ENCODE measurements at regions not wholly inside any gene's neighbourhood (a gene's known extent, or its start where the extent isn't known, plus 50 kb on each side); places are given as distances from the start of the nearest gene placed in this dataset.

GRCh38 chr1:88204111-88204510 lies 480.0 kb upstream of the PKN2 start:
- H3K4me1 ChIP-seq (ENCODE audit: control insufficient read depth in 3 of 3, insufficient read depth in 3 of 3, low read length in 3 of 3) = no peaks in the 10 kb centered on the region
- no peak overlapping the region for H3K4me3 ChIP-seq (ENCODE audit: low read length in 3 of 3)
- no peaks in the 10 kb centered on the region for H3K27me3 ChIP-seq (ENCODE audit: control insufficient read depth in 3 of 3, insufficient read depth in 3 of 3, low read length in 3 of 3)
- H3K9me3 ChIP-seq (ENCODE audit: control insufficient read depth in 3 of 3, low read length in 3 of 3) = no peaks in the 10 kb centered on the region
- no peak overlapping the region for H3K9ac ChIP-seq (ENCODE audit: low read depth in 1 of 3, low read length in 3 of 3)
- H3K36me3 ChIP-seq (ENCODE audit: control insufficient read depth in 3 of 3, insufficient read depth in 3 of 3, low read length in 3 of 3) = no peaks in the 10 kb centered on the region
- no peak overlapping the region for H3K27ac ChIP-seq (ENCODE audit: low read depth, low read length)

GRCh38 chr1:88204612-88205167 lies 479.4 kb upstream of the PKN2 start:
- H3K27ac ChIP-seq (ENCODE audit: low read depth, low read length) = no peak overlapping the region
- H3K27me3 ChIP-seq (ENCODE audit: control insufficient read depth in 3 of 3, insufficient read depth in 3 of 3, low read length in 3 of 3) = no peaks in the 10 kb centered on the region
- H3K36me3 ChIP-seq (ENCODE audit: control insufficient read depth in 3 of 3, insufficient read depth in 3 of 3, low read length in 3 of 3) = no peaks in the 10 kb centered on the region
- H3K4me1 ChIP-seq (ENCODE audit: control insufficient read depth in 3 of 3, insufficient read depth in 3 of 3, low read length in 3 of 3) = no peaks in the 10 kb centered on the region
- H3K9ac ChIP-seq (ENCODE audit: low read depth in 1 of 3, low read length in 3 of 3) = no peak overlapping the region
- H3K9me3 ChIP-seq (ENCODE audit: control insufficient read depth in 3 of 3, low read length in 3 of 3) = no peaks in the 10 kb centered on the region
- no peak overlapping the region for H3K4me3 ChIP-seq (ENCODE audit: low read length in 3 of 3)

GRCh38 chr1:88208389-88208788 lies 475.7 kb upstream of the PKN2 start:
- Histone ChIP-seq H3K36me3 (ENCODE audit: control insufficient read depth in 3 of 3, insufficient read depth in 3 of 3, low read length in 3 of 3) (no peaks in the 10 kb centered on the region), H3K27ac (ENCODE audit: low read depth, low read length) (no peak overlapping the region), H3K27me3 (ENCODE audit: control insufficient read depth in 3 of 3, insufficient read depth in 3 of 3, low read length in 3 of 3) (no peaks in the 10 kb centered on the region), H3K9me3 (ENCODE audit: control insufficient read depth in 3 of 3, low read length in 3 of 3) (no peaks in the 10 kb centered on the region), H3K4me3 (ENCODE audit: low read length in 3 of 3) (no peak overlapping the region), H3K9ac (ENCODE audit: low read depth in 1 of 3, low read length in 3 of 3) (no peak overlapping the region), H3K4me1 (ENCODE audit: control insufficient read depth in 3 of 3, insufficient read depth in 3 of 3, low read length in 3 of 3) (no peaks in the 10 kb centered on the region)

- H3K36me3 ChIP-seq (ENCODE audit: control insufficient read depth in 3 of 3, insufficient read depth in 3 of 3, low read length in 3 of 3) = no peaks in the 10 kb centered on the region
- no peak overlapping the region for H3K4me3 ChIP-seq (ENCODE audit: low read length in 3 of 3)
- H3K27me3 ChIP-seq (ENCODE audit: control insufficient read depth in 3 of 3, insufficient read depth in 3 of 3, low read length in 3 of 3) = no peaks in the 10 kb centered on the region
- H3K9ac ChIP-seq (ENCODE audit: low read depth in 1 of 3, low read length in 3 of 3) = no peak overlapping the region
- no peaks in the 10 kb centered on the region for H3K4me1 ChIP-seq (ENCODE audit: control insufficient read depth in 3 of 3, insufficient read depth in 3 of 3, low read length in 3 of 3)
- H3K9me3 ChIP-seq (ENCODE audit: control insufficient read depth in 3 of 3, low read length in 3 of 3) = no peaks in the 10 kb centered on the region
- no peak overlapping the region for H3K27ac ChIP-seq (ENCODE audit: low read depth, low read length)
Observed at GRCh38 chr1:88210103-88210787, 473.8 kb upstream of the PKN2 start.

- H3K4me3 ChIP-seq (ENCODE audit: low read length in 3 of 3) = no peak overlapping the region
- no peaks in the 10 kb centered on the region for H3K36me3 ChIP-seq (ENCODE audit: control insufficient read depth in 3 of 3, insufficient read depth in 3 of 3, low read length in 3 of 3)
- H3K27me3 ChIP-seq (ENCODE audit: control insufficient read depth in 3 of 3, insufficient read depth in 3 of 3, low read length in 3 of 3) = no peaks in the 10 kb centered on the region
- no peaks in the 10 kb centered on the region for H3K9me3 ChIP-seq (ENCODE audit: control insufficient read depth in 3 of 3, low read length in 3 of 3)
- H3K27ac ChIP-seq (ENCODE audit: low read depth, low read length) = no peak overlapping the region
- H3K9ac ChIP-seq (ENCODE audit: low read depth in 1 of 3, low read length in 3 of 3) = no peak overlapping the region
- H3K4me1 ChIP-seq (ENCODE audit: control insufficient read depth in 3 of 3, insufficient read depth in 3 of 3, low read length in 3 of 3) = no peaks in the 10 kb centered on the region
Observed at GRCh38 chr1:88216441-88216840, 467.6 kb upstream of the PKN2 start.

GRCh38 chr1:88217386-88217785 lies 466.7 kb upstream of the PKN2 start:
- Histone ChIP-seq H3K27ac (ENCODE audit: low read depth, low read length) (no peak overlapping the region), H3K36me3 (ENCODE audit: control insufficient read depth in 3 of 3, insufficient read depth in 3 of 3, low read length in 3 of 3) (no peaks in the 10 kb centered on the region), H3K4me3 (ENCODE audit: low read length in 3 of 3) (no peak overlapping the region)

GRCh38 chr1:88219521-88219920 lies 464.6 kb upstream of the PKN2 start:
- H3K9ac ChIP-seq (ENCODE audit: low read depth in 1 of 3, low read length in 3 of 3) = no peak overlapping the region
- no peak overlapping the region for H3K27ac ChIP-seq (ENCODE audit: low read depth, low read length)
- H3K4me3 ChIP-seq (ENCODE audit: low read length in 3 of 3) = no peak overlapping the region
- H3K9me3 ChIP-seq (ENCODE audit: control insufficient read depth in 3 of 3, low read length in 3 of 3) = no peaks in the 10 kb centered on the region
- no peaks in the 10 kb centered on the region for H3K4me1 ChIP-seq (ENCODE audit: control insufficient read depth in 3 of 3, insufficient read depth in 3 of 3, low read length in 3 of 3)
- no peaks in the 10 kb centered on the region for H3K36me3 ChIP-seq (ENCODE audit: control insufficient read depth in 3 of 3, insufficient read depth in 3 of 3, low read length in 3 of 3)
- no peaks in the 10 kb centered on the region for H3K27me3 ChIP-seq (ENCODE audit: control insufficient read depth in 3 of 3, insufficient read depth in 3 of 3, low read length in 3 of 3)

More at GRCh38 chr1:88217386-88217785, 466.7 kb upstream of the PKN2 start:
- Histone ChIP-seq H3K4me1 (ENCODE audit: control insufficient read depth in 3 of 3, insufficient read depth in 3 of 3, low read length in 3 of 3) (no peaks in the 10 kb centered on the region), H3K27me3 (ENCODE audit: control insufficient read depth in 3 of 3, insufficient read depth in 3 of 3, low read length in 3 of 3) (no peaks in the 10 kb centered on the region), H3K9me3 (ENCODE audit: control insufficient read depth in 3 of 3, low read length in 3 of 3) (no peaks in the 10 kb centered on the region), H3K9ac (ENCODE audit: low read depth in 1 of 3, low read length in 3 of 3) (no peak overlapping the region)

- Histone ChIP-seq H3K4me3 (ENCODE audit: low read length in 3 of 3) (no peak overlapping the region), H3K9me3 (ENCODE audit: control insufficient read depth in 3 of 3, low read length in 3 of 3) (no peaks in the 10 kb centered on the region), H3K4me1 (ENCODE audit: control insufficient read depth in 3 of 3, insufficient read depth in 3 of 3, low read length in 3 of 3) (no peaks in the 10 kb centered on the region), H3K27ac (ENCODE audit: low read depth, low read length) (no peak overlapping the region), H3K36me3 (ENCODE audit: control insufficient read depth in 3 of 3, insufficient read depth in 3 of 3, low read length in 3 of 3) (no peaks in the 10 kb centered on the region), H3K27me3 (ENCODE audit: control insufficient read depth in 3 of 3, insufficient read depth in 3 of 3, low read length in 3 of 3) (no peaks in the 10 kb centered on the region), H3K9ac (ENCODE audit: low read depth in 1 of 3, low read length in 3 of 3) (no peak overlapping the region)
Observed at GRCh38 chr1:88221411-88221810, 462.7 kb upstream of the PKN2 start.

GRCh38 chr1:88224906-88225305 lies 459.2 kb upstream of the PKN2 start:
- H3K27ac ChIP-seq (ENCODE audit: low read depth, low read length) = no peak overlapping the region
- H3K4me1 ChIP-seq (ENCODE audit: control insufficient read depth in 3 of 3, insufficient read depth in 3 of 3, low read length in 3 of 3) = no peaks in the 10 kb centered on the region
- H3K36me3 ChIP-seq (ENCODE audit: control insufficient read depth in 3 of 3, insufficient read depth in 3 of 3, low read length in 3 of 3) = no peaks in the 10 kb centered on the region
- H3K4me3 ChIP-seq (ENCODE audit: low read length in 3 of 3) = no peak overlapping the region
- no peaks in the 10 kb centered on the region for H3K9me3 ChIP-seq (ENCODE audit: control insufficient read depth in 3 of 3, low read length in 3 of 3)
- no peak overlapping the region for H3K9ac ChIP-seq (ENCODE audit: low read depth in 1 of 3, low read length in 3 of 3)
- H3K27me3 ChIP-seq (ENCODE audit: control insufficient read depth in 3 of 3, insufficient read depth in 3 of 3, low read length in 3 of 3) = no peaks in the 10 kb centered on the region

GRCh38 chr1:88228114-88228513 lies 456.0 kb upstream of the PKN2 start:
- Histone ChIP-seq H3K27me3 (ENCODE audit: control insufficient read depth in 3 of 3, insufficient read depth in 3 of 3, low read length in 3 of 3) (no peaks in the 10 kb centered on the region), H3K27ac (ENCODE audit: low read depth, low read length) (no peak overlapping the region), H3K36me3 (ENCODE audit: control insufficient read depth in 3 of 3, insufficient read depth in 3 of 3, low read length in 3 of 3) (no peaks in the 10 kb centered on the region), H3K4me1 (ENCODE audit: control insufficient read depth in 3 of 3, insufficient read depth in 3 of 3, low read length in 3 of 3) (no peaks in the 10 kb centered on the region), H3K9me3 (ENCODE audit: control insufficient read depth in 3 of 3, low read length in 3 of 3) (no peaks in the 10 kb centered on the region), H3K4me3 (ENCODE audit: low read length in 3 of 3) (no peak overlapping the region), H3K9ac (ENCODE audit: low read depth in 1 of 3, low read length in 3 of 3) (no peak overlapping the region)

Measured in skeletal muscle tissue (tissue), 3 donors.